Upper lobe of left lung (tissue), 4 donors: ENCODE measurements at regions not wholly inside any gene's neighbourhood (a gene's known extent, or its start where the extent isn't known, plus 50 kb on each side); places are given as distances from the start of the nearest gene placed in this dataset.

Experiments
- CTCF ChIP-seq, 6 experiments: fragments of 450-650 bp in 4 of 6; fragments of 200-600 bp in 2 of 6; sonication (generic) in 2 of 6; IDR thresholded peaks; one replicate each; pipeline ENCODE4 v1.5.1; 2016 to 2019; ENCODE audit warnings: antibody characterized with exemption in 6 of 6
- POLR2A ChIP-seq, 4 donors: fragments of 450-650 bp; IDR thresholded peaks; one replicate each; pipeline ENCODE4 v1.5.1; 2016 to 2017; ENCODE audit warnings: antibody characterized with exemption in 4 of 4, mild to moderate bottlenecking in 2 of 4

GRCh38 chr2:237227190-237227589 is 141.5 kb downstream of the COPS8 start:
- TF ChIP-seq CTCF (IDR thresholded peaks at IDR 0.05), result no peak
- TF ChIP-seq POLR2A (IDR thresholded peaks at IDR 0.05), result no peak
